ENCODE measurements at regions not wholly inside any gene's neighbourhood (a gene's known extent, or its start where the extent isn't known, plus 50 kb on each side); places are given as distances from the start of the nearest gene placed in this dataset.

GRCh38 chr18:66110607-66111006, 359.8 kb downstream of the CDH7 start (continued):
- TF ChIP-seq, protein P1, sequence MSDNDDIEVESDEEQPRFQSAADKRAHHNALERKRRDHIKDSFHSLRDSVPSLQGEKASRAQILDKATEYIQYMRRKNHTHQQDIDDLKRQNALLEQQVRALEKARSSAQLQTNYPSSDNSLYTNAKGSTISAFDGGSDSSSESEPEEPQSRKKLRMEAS (IDR thresholded peaks at IDR 0.05), result no peak
- TF ChIP-seq SP4 (IDR thresholded peaks at IDR 0.05; ENCODE audit: low read length) (no peak), BCL11A (IDR thresholded peaks at IDR 0.05; ENCODE audit: low read depth in 2 of 2, low read length in 2 of 2) (no peak)
